Liver (tissue), 8 donors: ENCODE measurements at regions not wholly inside any gene's neighbourhood (a gene's known extent, or its start where the extent isn't known, plus 50 kb on each side); places are given as distances from the start of the nearest gene placed in this dataset.

Source experiments
- DNase-seq: peaks from one replicate; pipeline ENCODE4 v3.0.0-alpha.2; 2017; ENCODE audit warnings: low spot score
- H3K27ac ChIP-seq, 2 donors: one replicate each; pipeline ENCODE4 v1.7.0; 2013; ENCODE audit warnings: inconsistent platforms in 2 of 2, low read length in 2 of 2, control low read depth in 1 of 2, low read depth in 1 of 2, mild to moderate bottlenecking in 1 of 2
- H3K27me3 ChIP-seq, 4 donors: one replicate each; pipeline versions ENCODE4 v1.6.1 to v1.7.0; 2013; ENCODE audit warnings: low read length in 3 of 4, inconsistent platforms in 1 of 4, mild to moderate bottlenecking in 1 of 4, moderate library complexity in 1 of 4; ENCODE audit not compliant: control insufficient read depth in 4 of 4, insufficient read depth in 4 of 4
- H3K36me3 ChIP-seq, 4 donors: one replicate each; pipeline versions ENCODE4 v1.6.1 to v1.7.0; 2013; ENCODE audit warnings: low read length in 3 of 4, mild to moderate bottlenecking in 3 of 4, low read depth in 1 of 4, moderate library complexity in 1 of 4; ENCODE audit not compliant: control insufficient read depth in 4 of 4, insufficient read depth in 3 of 4
- H3K4me1 ChIP-seq, 4 donors: one replicate each; pipeline versions ENCODE4 v1.6.1 to v1.7.0; 2013; ENCODE audit warnings: low read length in 3 of 4, mild to moderate bottlenecking in 3 of 4, moderate library complexity in 1 of 4; ENCODE audit not compliant: control insufficient read depth in 4 of 4, insufficient read depth in 4 of 4
- H3K4me3 ChIP-seq, 3 donors: one replicate each; pipeline versions ENCODE4 v1.6.1 to v1.7.0; 2013; ENCODE audit warnings: low read length in 3 of 3, control low read depth in 1 of 3, low read depth in 1 of 3, mild to moderate bottlenecking in 1 of 3
- H3K9ac ChIP-seq, 2 donors: one replicate each; pipeline ENCODE4 v1.7.0; 2013; ENCODE audit warnings: low read length in 2 of 2, mild to moderate bottlenecking in 2 of 2, moderate library complexity in 2 of 2, control low read depth in 1 of 2, low read depth in 1 of 2
- H3K9me3 ChIP-seq, 4 donors: one replicate each; pipeline versions ENCODE4 v1.6.1 to v1.7.0; 2013; ENCODE audit warnings: low read length in 3 of 4; ENCODE audit not compliant: control insufficient read depth in 4 of 4
- EGR1 ChIP-seq, 2 donors: IDR thresholded peaks; 2 replicates each; pipeline ENCODE4 v1.6.1; 2016 to 2018; ENCODE audit warnings: antibody characterized with exemption in 2 of 2, low read depth in 2 of 2
- FOXA2 ChIP-seq: IDR thresholded peaks from 2 replicates; pipeline ENCODE4 v1.6.1; 2016; ENCODE audit warnings: antibody characterized with exemption
- GABPA ChIP-seq, 2 donors: IDR thresholded peaks in 1 of 2; conservative IDR thresholded peaks in 1 of 2; 2 replicates each; pipeline ENCODE4 v1.6.1; 2016; ENCODE audit warnings: antibody characterized with exemption in 2 of 2, mild to moderate bottlenecking in 1 of 2, moderate library complexity in 1 of 2
- HNF4A ChIP-seq, 2 donors: conservative IDR thresholded peaks; 2 replicates each; pipeline ENCODE4 v1.6.1; 2016; ENCODE audit warnings: antibody characterized with exemption in 2 of 2, mild to moderate bottlenecking in 2 of 2
- HNF4G ChIP-seq: IDR thresholded peaks from 2 replicates; pipeline ENCODE4 v1.6.1; 2016; ENCODE audit warnings: antibody characterized with exemption
- JUND ChIP-seq, 2 donors: IDR thresholded peaks; 2 replicates each; pipeline ENCODE4 v1.6.1; 2016; ENCODE audit warnings: antibody characterized with exemption in 2 of 2
- NR2F2 ChIP-seq: IDR thresholded peaks from 2 replicates; pipeline ENCODE4 v1.6.1; 2016; ENCODE audit warnings: antibody characterized with exemption
- RAD21 ChIP-seq, 2 donors: IDR thresholded peaks; 2 replicates each; pipeline ENCODE4 v1.6.1; 2016; ENCODE audit warnings: antibody characterized with exemption in 2 of 2, mild to moderate bottlenecking in 2 of 2
- SP1 ChIP-seq: IDR thresholded peaks from 2 replicates; pipeline ENCODE4 v1.6.1; 2018; ENCODE audit warnings: antibody characterized with exemption, mild to moderate bottlenecking
- TAF1 ChIP-seq: conservative IDR thresholded peaks from 2 replicates; pipeline ENCODE4 v1.6.1; 2016; ENCODE audit warnings: antibody characterized with exemption, mild to moderate bottlenecking
- YY1 ChIP-seq: IDR thresholded peaks from 2 replicates; pipeline ENCODE4 v1.6.1; 2016; ENCODE audit warnings: antibody characterized with exemption, mild to moderate bottlenecking
- WGBS: extraction: QIAGEN DNeasy Blood & Tissue Kit; methylation state at CpG from one replicate; pipeline ENCODE4 v1.1.7; 2013; 5-methylcytosine and 5-hydroxymethylcytosine counted together
- TF ChIP-seq, protein P1 (sequence below): IDR thresholded peaks from 2 replicates; pipeline ENCODE4 v1.6.1; 2016; ENCODE audit warnings: antibody characterized with exemption
- TF ChIP-seq, protein P2 (sequence below): fragments of 150-350 bp; IDR thresholded peaks from 2 replicates; pipeline ENCODE4 v1.5.1; 2017; ENCODE audit warnings: improper control_type of control experiment, low read depth, low read length; ENCODE audit not compliant: missing input control
- TF ChIP-seq, protein P3 (sequence below): IDR thresholded peaks from 2 replicates; pipeline ENCODE4 v1.6.1; 2016; ENCODE audit warnings: antibody characterized with exemption
- TF ChIP-seq, protein P4 (sequence below): IDR thresholded peaks from 2 replicates; pipeline ENCODE4 v1.6.1; 2016; ENCODE audit warnings: antibody characterized with exemption, mild to moderate bottlenecking
- donor health status: healthy.
- donor health status: healthy.
- donor health status: healthy.
- donor health status: healthy.
- donor health status: healthy.

DNA sequence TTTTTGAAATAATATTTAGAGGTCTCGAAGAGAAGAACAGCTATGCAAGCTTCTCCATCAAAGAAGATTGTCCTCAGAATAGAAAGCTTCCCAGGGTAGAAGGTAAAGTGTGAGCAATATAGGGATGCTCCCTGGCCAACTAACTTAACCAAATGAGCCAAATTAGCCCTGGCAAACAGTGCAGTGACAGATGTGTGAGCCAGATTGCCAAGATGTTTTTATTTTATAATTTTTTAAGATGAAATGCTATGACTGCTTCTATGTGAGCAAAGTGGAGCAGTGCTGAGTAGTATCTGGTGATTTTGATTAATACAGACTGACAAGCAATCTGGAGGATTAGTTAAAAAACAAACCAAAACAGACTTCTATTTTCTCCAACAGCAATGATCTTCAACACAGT, 202.1 kb downstream of the NOVA1 start:
- H3K9me3 ChIP-seq, result no peaks in the 10 kb centered on the region
- H3K9ac ChIP-seq, result no peak overlapping the region
- H3K27ac ChIP-seq, result no peak overlapping the region
- no peaks in the 10 kb centered on the region for H3K27me3 ChIP-seq
- no peaks in the 10 kb centered on the region for H3K4me1 ChIP-seq
- H3K36me3 ChIP-seq, result no peaks in the 10 kb centered on the region
- WGBS, result 78% methylated on average over 1 of the region's 1 CpG
- DNase-seq, result no peak
- TF ChIP-seq SP1, result no peak
- TF ChIP-seq, protein P1, sequence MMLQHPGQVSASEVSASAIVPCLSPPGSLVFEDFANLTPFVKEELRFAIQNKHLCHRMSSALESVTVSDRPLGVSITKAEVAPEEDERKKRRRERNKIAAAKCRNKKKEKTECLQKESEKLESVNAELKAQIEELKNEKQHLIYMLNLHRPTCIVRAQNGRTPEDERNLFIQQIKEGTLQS, result no peak
- no peak for TF ChIP-seq JUND (IDR thresholded peaks at IDR 0.05)
- no peak for TF ChIP-seq EGR1 (IDR thresholded peaks at IDR 0.05; ENCODE audit: low read depth in 2 of 2)
- TF ChIP-seq YY1, result no peak
- H3K4me3 ChIP-seq, result no peak overlapping the region

DNA sequence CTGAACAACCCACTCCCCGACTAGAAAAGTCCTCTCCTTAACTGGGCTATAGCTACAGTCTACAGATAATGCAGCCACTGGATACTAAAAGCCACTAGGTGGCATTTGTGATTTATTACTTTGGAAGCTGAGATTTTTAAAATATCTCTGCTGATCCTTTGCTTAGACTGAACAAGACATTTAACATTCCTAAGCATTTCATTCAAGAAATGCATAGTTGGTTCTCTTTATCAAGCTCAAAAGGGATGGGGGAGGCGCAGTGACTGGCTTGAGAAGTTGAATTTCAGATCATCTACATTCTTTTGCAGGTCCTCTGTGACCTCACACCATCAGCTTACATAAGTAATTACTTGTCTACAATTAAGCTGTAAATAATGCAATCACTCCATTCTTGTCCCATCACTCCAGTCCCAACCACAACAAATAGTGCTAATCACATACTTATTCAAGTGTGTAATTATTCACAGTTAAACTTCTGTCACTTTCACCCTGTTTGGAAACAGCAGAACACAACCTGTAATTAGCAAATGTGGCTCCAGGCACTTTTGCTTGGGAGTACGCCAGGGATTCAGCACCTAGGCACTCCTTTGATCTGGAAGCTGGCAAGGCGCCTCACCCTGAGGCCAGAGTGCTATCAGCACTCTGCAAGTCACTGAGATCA, 203.6 kb downstream of the NOVA1 start:
- DNase-seq, result no peak
- WGBS, result 38% methylated on average over 4 of the region's 4 CpGs
- Histone ChIP-seq H3K27me3 (peaks cover 0 to 2% (median 0%) of the 10 kb centered on the region in 4 donors), H3K36me3 (no peaks in the 10 kb centered on the region), H3K4me1 (no peaks in the 10 kb centered on the region), H3K27ac (no peak overlapping the region), H3K9ac (no peak overlapping the region), H3K4me3 (no peak overlapping the region), H3K9me3 (no peaks in the 10 kb centered on the region)
- TF ChIP-seq HNF4A (conservative IDR thresholded peaks at IDR 0.05), result no peak
- no peak for TF ChIP-seq SP1
- TF ChIP-seq FOXA2, result no peak
- no peak for TF ChIP-seq YY1
- peak; percentile 69 to 71 for TF ChIP-seq RAD21 (IDR thresholded peaks at IDR 0.05)
- TF ChIP-seq, protein P2, sequence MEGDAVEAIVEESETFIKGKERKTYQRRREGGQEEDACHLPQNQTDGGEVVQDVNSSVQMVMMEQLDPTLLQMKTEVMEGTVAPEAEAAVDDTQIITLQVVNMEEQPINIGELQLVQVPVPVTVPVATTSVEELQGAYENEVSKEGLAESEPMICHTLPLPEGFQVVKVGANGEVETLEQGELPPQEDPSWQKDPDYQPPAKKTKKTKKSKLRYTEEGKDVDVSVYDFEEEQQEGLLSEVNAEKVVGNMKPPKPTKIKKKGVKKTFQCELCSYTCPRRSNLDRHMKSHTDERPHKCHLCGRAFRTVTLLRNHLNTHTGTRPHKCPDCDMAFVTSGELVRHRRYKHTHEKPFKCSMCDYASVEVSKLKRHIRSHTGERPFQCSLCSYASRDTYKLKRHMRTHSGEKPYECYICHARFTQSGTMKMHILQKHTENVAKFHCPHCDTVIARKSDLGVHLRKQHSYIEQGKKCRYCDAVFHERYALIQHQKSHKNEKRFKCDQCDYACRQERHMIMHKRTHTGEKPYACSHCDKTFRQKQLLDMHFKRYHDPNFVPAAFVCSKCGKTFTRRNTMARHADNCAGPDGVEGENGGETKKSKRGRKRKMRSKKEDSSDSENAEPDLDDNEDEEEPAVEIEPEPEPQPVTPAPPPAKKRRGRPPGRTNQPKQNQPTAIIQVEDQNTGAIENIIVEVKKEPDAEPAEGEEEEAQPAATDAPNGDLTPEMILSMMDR, result peak; percentile 41

DNA sequence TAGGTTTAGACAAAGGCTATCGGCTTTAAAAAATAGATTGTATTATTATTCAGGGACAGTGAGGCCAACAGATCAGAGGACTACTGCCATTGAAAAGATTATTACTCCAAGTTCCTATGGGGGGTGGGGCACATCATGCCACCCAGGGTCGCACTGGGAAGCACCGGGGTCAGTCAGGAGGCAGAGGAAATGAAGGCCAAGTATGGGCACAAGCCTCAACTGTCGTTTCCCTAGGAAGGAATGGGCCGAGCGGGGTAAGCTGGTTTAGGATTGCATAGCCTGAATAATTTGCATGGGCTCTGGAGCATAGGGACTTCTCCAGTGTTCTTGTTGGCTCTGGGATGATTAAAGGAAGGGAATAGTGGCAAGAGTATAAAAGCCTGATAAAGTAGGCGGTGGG, 205.3 kb downstream of the NOVA1 start:
- Histone ChIP-seq H3K4me3 (no peak overlapping the region), H3K9me3 (no peaks in the 10 kb centered on the region), H3K27ac (no peak overlapping the region), H3K36me3 (no peaks in the 10 kb centered on the region), H3K27me3 (peaks cover 0 to 2% (median 0%) of the 10 kb centered on the region in 4 donors), H3K9ac (no peak overlapping the region), H3K4me1 (no peaks in the 10 kb centered on the region)
- 81% methylated on average over 7 of the region's 7 CpGs for WGBS
- TF ChIP-seq YY1 (no peak), JUND (IDR thresholded peaks at IDR 0.05) (no peak), EGR1 (IDR thresholded peaks at IDR 0.05; ENCODE audit: low read depth in 2 of 2) (no peak), TAF1 (no peak), HNF4G (no peak), HNF4A (conservative IDR thresholded peaks at IDR 0.05) (no peak), NR2F2 (no peak), FOXA2 (no peak), GABPA (IDR thresholded peaks at IDR 0.05 in 1 of 2, conservative IDR thresholded peaks at IDR 0.05 in 1 of 2) (no peak), RAD21 (IDR thresholded peaks at IDR 0.05) (no peak)
- TF ChIP-seq, protein P1, result no peak
- TF ChIP-seq, protein P3, sequence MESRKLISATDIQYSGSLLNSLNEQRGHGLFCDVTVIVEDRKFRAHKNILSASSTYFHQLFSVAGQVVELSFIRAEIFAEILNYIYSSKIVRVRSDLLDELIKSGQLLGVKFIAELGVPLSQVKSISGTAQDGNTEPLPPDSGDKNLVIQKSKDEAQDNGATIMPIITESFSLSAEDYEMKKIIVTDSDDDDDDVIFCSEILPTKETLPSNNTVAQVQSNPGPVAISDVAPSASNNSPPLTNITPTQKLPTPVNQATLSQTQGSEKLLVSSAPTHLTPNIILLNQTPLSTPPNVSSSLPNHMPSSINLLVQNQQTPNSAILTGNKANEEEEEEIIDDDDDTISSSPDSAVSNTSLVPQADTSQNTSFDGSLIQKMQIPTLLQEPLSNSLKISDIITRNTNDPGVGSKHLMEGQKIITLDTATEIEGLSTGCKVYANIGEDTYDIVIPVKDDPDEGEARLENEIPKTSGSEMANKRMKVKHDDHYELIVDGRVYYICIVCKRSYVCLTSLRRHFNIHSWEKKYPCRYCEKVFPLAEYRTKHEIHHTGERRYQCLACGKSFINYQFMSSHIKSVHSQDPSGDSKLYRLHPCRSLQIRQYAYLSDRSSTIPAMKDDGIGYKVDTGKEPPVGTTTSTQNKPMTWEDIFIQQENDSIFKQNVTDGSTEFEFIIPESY, result no peak
- TF ChIP-seq, protein P2, result no peak
- TF ChIP-seq, protein P4, sequence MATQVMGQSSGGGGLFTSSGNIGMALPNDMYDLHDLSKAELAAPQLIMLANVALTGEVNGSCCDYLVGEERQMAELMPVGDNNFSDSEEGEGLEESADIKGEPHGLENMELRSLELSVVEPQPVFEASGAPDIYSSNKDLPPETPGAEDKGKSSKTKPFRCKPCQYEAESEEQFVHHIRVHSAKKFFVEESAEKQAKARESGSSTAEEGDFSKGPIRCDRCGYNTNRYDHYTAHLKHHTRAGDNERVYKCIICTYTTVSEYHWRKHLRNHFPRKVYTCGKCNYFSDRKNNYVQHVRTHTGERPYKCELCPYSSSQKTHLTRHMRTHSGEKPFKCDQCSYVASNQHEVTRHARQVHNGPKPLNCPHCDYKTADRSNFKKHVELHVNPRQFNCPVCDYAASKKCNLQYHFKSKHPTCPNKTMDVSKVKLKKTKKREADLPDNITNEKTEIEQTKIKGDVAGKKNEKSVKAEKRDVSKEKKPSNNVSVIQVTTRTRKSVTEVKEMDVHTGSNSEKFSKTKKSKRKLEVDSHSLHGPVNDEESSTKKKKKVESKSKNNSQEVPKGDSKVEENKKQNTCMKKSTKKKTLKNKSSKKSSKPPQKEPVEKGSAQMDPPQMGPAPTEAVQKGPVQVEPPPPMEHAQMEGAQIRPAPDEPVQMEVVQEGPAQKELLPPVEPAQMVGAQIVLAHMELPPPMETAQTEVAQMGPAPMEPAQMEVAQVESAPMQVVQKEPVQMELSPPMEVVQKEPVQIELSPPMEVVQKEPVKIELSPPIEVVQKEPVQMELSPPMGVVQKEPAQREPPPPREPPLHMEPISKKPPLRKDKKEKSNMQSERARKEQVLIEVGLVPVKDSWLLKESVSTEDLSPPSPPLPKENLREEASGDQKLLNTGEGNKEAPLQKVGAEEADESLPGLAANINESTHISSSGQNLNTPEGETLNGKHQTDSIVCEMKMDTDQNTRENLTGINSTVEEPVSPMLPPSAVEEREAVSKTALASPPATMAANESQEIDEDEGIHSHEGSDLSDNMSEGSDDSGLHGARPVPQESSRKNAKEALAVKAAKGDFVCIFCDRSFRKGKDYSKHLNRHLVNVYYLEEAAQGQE, result no peak
- DNase-seq, result no peak
